SHP77 treated with DMSO at 0.1 percent for 48 hours (cell line): ENCODE measurements at regions not wholly inside any gene's neighbourhood (a gene's known extent, or its start where the extent isn't known, plus 50 kb on each side); places are given as distances from the start of the nearest gene placed in this dataset.

Experiments
- DNase-seq: peaks from one replicate; lab custom pipeline; 2025; lab: John Stamatoyannopoulos, UW

GRCh38 chr6:166751051-166751595 lies 124.1 kb upstream of the RPS6KA2 start:
- DNase-seq = no peak

- DNase-seq = no peak
Measured at GRCh38 chr6:166750108-166750793, 123.2 kb upstream of the RPS6KA2 start.

GRCh38 chr6:166749666-166750065 lies 122.6 kb upstream of the RPS6KA2 start:
- DNase-seq = no peak

GRCh38 chr6:166747644-166748595 lies 120.9 kb upstream of the RPS6KA2 start:
- no peak for DNase-seq

GRCh38 chr6:166745801-166746668 lies 119.0 kb upstream of the RPS6KA2 start:
- no peak for DNase-seq

- no peak for DNase-seq
Measured at GRCh38 chr6:166744223-166745134, 117.4 kb upstream of the RPS6KA2 start.

GRCh38 chr6:166743406-166744222 lies 116.6 kb upstream of the RPS6KA2 start:
- DNase-seq = no peak

- no peak for DNase-seq
Measured at GRCh38 chr6:166742981-166743380, 115.9 kb upstream of the RPS6KA2 start.

- no peak for DNase-seq
Measured at GRCh38 chr6:166739976-166740318, 112.9 kb upstream of the RPS6KA2 start.

- DNase-seq = no peak
Measured at GRCh38 chr6:166739117-166739975, 112.3 kb upstream of the RPS6KA2 start.

GRCh38 chr6:166738386-166739116 lies 111.5 kb upstream of the RPS6KA2 start:
- DNase-seq = no peak

GRCh38 chr6:166737261-166737660 lies 110.2 kb upstream of the RPS6KA2 start:
- DNase-seq = no peak

- DNase-seq = no peak
Measured at GRCh38 chr6:166736634-166737033, 109.6 kb upstream of the RPS6KA2 start.

- DNase-seq = no peak
Measured at GRCh38 chr6:166733900-166734299, 106.8 kb upstream of the RPS6KA2 start.

GRCh38 chr6:166729658-166730057 lies 102.6 kb upstream of the RPS6KA2 start:
- DNase-seq = no peak

GRCh38 chr6:166728884-166729530 lies 102.0 kb upstream of the RPS6KA2 start:
- no peak for DNase-seq

GRCh38 chr6:166726201-166726600 lies 99.2 kb upstream of the RPS6KA2 start:
- no peak for DNase-seq

- DNase-seq = no peak
Measured at GRCh38 chr6:166725571-166725970, 98.5 kb upstream of the RPS6KA2 start.
